ENCODE measurements at regions not wholly inside any gene's neighbourhood (a gene's known extent, or its start where the extent isn't known, plus 50 kb on each side); places are given as distances from the start of the nearest gene placed in this dataset.

DNA sequence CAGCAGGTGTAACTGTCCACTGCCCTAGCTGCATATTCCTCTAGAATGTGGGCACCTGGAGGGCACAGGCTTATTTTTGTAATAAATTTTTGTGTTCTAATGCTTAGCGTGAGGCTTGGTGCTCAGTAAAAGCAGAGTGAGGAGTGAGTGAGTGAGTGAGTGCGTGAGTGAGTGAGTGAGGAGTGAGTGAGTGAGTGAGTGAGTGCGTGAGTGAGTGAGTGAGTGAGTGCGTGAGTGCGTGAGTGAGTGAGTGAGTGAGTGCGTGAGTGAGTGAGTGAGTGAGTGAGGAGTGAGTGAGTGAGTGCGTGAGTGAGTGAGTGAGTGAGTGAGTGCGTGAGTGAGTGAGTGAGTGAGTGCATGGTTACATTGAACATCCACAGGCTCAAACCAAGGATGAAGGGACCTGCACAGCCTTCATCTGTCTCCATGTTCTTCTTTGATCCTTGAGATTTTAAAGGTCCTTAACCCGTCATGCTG lies 371.5 kb downstream of the MED10 start:
- Mint-ChIP-seq H3K9me3 (no peaks in the 10 kb centered on the region), H3K4me3 (no peak overlapping the region), H3K27me3 (peaks cover 4% of the 10 kb centered on the region), H3K36me3 (ENCODE audit: low read depth) (no peaks in the 10 kb centered on the region), H3K4me1 (ENCODE audit: low read depth) (no peaks in the 10 kb centered on the region), H3K27ac (no peak overlapping the region)
- ChIA-PET CTCF (no interaction called here), POLR2A (no interaction called here)
- TF ChIP-seq, protein P1, sequence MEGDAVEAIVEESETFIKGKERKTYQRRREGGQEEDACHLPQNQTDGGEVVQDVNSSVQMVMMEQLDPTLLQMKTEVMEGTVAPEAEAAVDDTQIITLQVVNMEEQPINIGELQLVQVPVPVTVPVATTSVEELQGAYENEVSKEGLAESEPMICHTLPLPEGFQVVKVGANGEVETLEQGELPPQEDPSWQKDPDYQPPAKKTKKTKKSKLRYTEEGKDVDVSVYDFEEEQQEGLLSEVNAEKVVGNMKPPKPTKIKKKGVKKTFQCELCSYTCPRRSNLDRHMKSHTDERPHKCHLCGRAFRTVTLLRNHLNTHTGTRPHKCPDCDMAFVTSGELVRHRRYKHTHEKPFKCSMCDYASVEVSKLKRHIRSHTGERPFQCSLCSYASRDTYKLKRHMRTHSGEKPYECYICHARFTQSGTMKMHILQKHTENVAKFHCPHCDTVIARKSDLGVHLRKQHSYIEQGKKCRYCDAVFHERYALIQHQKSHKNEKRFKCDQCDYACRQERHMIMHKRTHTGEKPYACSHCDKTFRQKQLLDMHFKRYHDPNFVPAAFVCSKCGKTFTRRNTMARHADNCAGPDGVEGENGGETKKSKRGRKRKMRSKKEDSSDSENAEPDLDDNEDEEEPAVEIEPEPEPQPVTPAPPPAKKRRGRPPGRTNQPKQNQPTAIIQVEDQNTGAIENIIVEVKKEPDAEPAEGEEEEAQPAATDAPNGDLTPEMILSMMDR (IDR thresholded peaks at IDR 0.05): no peak
- no peak for DNase-seq
- intact Hi-C loops (cut with micrococcal nuclease): no loop called here
- ATAC-seq: no peak

DNA sequence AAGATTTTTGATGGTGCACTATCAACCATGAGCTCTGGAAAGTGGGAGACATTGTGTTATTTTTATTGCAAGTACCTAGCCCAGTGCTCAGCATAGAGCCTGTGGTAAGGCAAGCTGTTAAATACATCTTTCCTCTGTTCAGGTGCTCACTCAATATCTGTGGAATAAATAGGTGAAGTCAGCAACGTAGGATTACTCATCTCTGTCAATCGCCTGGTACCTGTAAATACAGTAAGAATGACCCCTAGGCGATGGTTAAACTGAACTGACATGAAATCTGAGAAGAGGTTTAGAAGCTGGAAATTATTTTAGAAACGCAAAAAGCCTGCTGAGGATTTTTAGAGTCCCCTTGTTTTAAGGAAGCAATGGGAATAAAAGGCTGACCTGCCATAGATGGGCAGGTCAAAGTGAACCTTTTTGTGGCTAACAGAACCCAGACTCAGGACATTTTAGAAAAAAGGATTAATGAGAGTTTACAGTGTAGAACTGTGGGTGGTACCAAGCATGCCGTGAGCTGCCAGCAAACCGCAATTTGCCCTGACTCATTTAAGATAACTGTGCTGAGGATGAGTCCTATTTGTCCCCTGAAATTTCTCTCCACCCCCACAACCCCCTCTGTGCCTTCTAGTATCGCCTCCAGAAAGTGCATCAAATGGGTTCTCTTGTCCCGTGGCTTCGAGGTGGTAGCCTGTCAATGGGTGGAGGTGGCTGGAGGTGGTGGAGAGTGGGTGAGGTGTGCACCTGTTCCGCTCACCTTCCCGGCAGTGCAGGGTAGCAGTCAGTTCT lies 375.1 kb downstream of the MED10 start:
- no peaks in the 10 kb centered on the region for H3K4me1 Mint-ChIP-seq (ENCODE audit: low read depth)
- intact Hi-C loops (cut with micrococcal nuclease): no loop called here
- no peak overlapping the region for H3K27ac Mint-ChIP-seq
- H3K36me3 Mint-ChIP-seq (ENCODE audit: low read depth): no peaks in the 10 kb centered on the region
- TF ChIP-seq, protein P1 (IDR thresholded peaks at IDR 0.05): no peak
- peaks cover 4% of the 10 kb centered on the region for H3K27me3 Mint-ChIP-seq
- H3K4me3 Mint-ChIP-seq: no peak overlapping the region
- DNase-seq (no peak), ATAC-seq (no peak)
- ChIA-PET POLR2A (no interaction called here), CTCF (no interaction called here)
- no peaks in the 10 kb centered on the region for H3K9me3 Mint-ChIP-seq

- Mint-ChIP-seq H3K27ac (no peak overlapping the region), H3K36me3 (ENCODE audit: low read depth) (no peaks in the 10 kb centered on the region), H3K4me1 (ENCODE audit: low read depth) (no peaks in the 10 kb centered on the region), H3K27me3 (peaks cover 4% of the 10 kb centered on the region), H3K9me3 (peaks cover 10% of the 10 kb centered on the region), H3K4me3 (no peak overlapping the region)
- ATAC-seq: no peak
- ChIA-PET POLR2A (no interaction called here), CTCF (no interaction called here)
- TF ChIP-seq, protein P1 (IDR thresholded peaks at IDR 0.05): no peak
- DNase-seq: no peak
- intact Hi-C loops (cut with micrococcal nuclease): no loop called here
Observed at GRCh38 chr5:6000867-6001266, 377.5 kb downstream of the MED10 start.

DNA sequence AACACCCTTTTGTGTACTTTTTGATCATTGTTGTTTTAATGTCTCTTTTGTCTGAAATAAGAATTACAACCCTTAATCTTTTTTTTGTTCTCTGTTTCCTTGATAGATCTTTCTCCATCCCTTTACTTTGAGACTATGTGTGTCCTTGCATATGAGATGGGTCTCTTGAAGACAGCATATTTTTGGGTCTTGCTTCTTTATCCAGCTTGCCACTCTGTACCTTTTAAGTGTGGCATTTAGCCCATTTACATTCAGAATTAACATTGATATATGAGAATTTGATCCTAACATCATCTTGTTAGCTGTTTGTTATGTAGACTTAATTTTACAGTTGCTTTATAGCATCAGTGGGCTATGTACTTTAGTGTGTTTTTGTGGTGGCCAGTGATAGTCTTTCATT lies 382.5 kb downstream of the MED10 start:
- Mint-ChIP-seq H3K4me1 (ENCODE audit: low read depth) (no peaks in the 10 kb centered on the region), H3K27ac (no peak overlapping the region), H3K4me3 (no peak overlapping the region), H3K9me3 (peaks cover 32% of the 10 kb centered on the region), H3K27me3 (no peaks in the 10 kb centered on the region), H3K36me3 (ENCODE audit: low read depth) (no peaks in the 10 kb centered on the region)
- TF ChIP-seq, protein P1 (IDR thresholded peaks at IDR 0.05): no peak
- POLR2A ChIA-PET: no interaction called here
- intact Hi-C loops (cut with micrococcal nuclease): no loop called here
- no peak for ATAC-seq
- CTCF ChIA-PET: no interaction called here
- no peak for DNase-seq

- H3K9me3 Mint-ChIP-seq: no peaks in the 10 kb centered on the region
- POLR2A ChIA-PET: no interaction called here
- DNase-seq: no peak
- intact Hi-C loops (cut with micrococcal nuclease): no loop called here
- CTCF ChIA-PET: interaction anchor here (1.4 kb wide), 1 partner anchor 10 kb away, joined by 3 read pairs; no protein-coding TSS in a partner anchor
- H3K36me3 Mint-ChIP-seq (ENCODE audit: low read depth): no peaks in the 10 kb centered on the region
- TF ChIP-seq, protein P1 (IDR thresholded peaks at IDR 0.05): no peak
- H3K27ac Mint-ChIP-seq: no peak overlapping the region
- H3K4me1 Mint-ChIP-seq (ENCODE audit: low read depth): no peaks in the 10 kb centered on the region
- ATAC-seq: no peak
- H3K4me3 Mint-ChIP-seq: no peak overlapping the region
- H3K27me3 Mint-ChIP-seq: no peaks in the 10 kb centered on the region
Observed at GRCh38 chr5:5986492-5987178, 391.7 kb downstream of the MED10 start.

Measured in activated CD8-positive, alpha-beta T cell treated with anti-CD3 and anti-CD28 coated beads for 36 hours (primary cell).